Fibroblast of lung (primary cell): ENCODE measurements at regions not wholly inside any gene's neighbourhood (a gene's known extent, or its start where the extent isn't known, plus 50 kb on each side); places are given as distances from the start of the nearest gene placed in this dataset.
A peak's percentile ranks its signal among the peaks of the same experiment; 100 is the strongest.

ENCODE experiments used
- DNase-seq, 2 donors: peaks; one replicate each; pipeline versions ENCODE4 v3.0.0 to v3.0.0-alpha.2; 2010; ENCODE audit warnings: low read depth in 2 of 2
- H2AFZ ChIP-seq: 2 replicates; pipeline ENCODE4 v1.5.1; 2012; ENCODE audit warnings: low read length, control low read depth, inconsistent platforms
- H3K27ac ChIP-seq: 2 replicates; pipeline ENCODE4 v1.5.1; 2011; ENCODE audit warnings: low read length, control low read depth; ENCODE audit not compliant: insufficient read depth
- H3K27me3 ChIP-seq: 2 replicates; pipeline ENCODE4 v1.5.1; 2011; ENCODE audit warnings: mild to moderate bottlenecking, low read length; ENCODE audit not compliant: control insufficient read depth, insufficient read depth
- H3K36me3 ChIP-seq: 2 replicates; pipeline ENCODE4 v1.5.1; 2011; ENCODE audit warnings: low read length; ENCODE audit not compliant: control insufficient read depth, insufficient read depth
- H3K4me1 ChIP-seq: 2 replicates; pipeline ENCODE4 v1.5.1; 2011; ENCODE audit warnings: low read length; ENCODE audit not compliant: control insufficient read depth, insufficient read depth; ENCODE audit errors: extremely low read depth
- H3K4me2 ChIP-seq: 2 replicates; pipeline ENCODE4 v1.5.1; 2011; ENCODE audit warnings: low read length, control low read depth; ENCODE audit not compliant: insufficient read depth; ENCODE audit errors: extremely low read depth
- H3K4me3 ChIP-seq, 4 experiments: fragments of 200-600 bp in 1 of 4; sonication (generic) in 1 of 4; replicated peaks in 1 of 4; 2 replicates each; pipeline ENCODE4 v1.5.1; 2011 to 2016; ENCODE audit warnings: low read length in 4 of 4, low read depth in 3 of 4, mild to moderate bottlenecking in 3 of 4, control low read depth in 2 of 4, inconsistent platforms in 1 of 4, mixed read lengths in 1 of 4; ENCODE audit not compliant: insufficient read depth in 1 of 4; ENCODE audit errors: control extremely low read depth in 1 of 4
- H3K79me2 ChIP-seq: 2 replicates; pipeline ENCODE4 v1.5.1; 2012; ENCODE audit warnings: mild to moderate bottlenecking, low read length, inconsistent platforms; ENCODE audit not compliant: control insufficient read depth, insufficient read depth
- H3K9ac ChIP-seq: 2 replicates; pipeline ENCODE4 v1.5.1; 2011; ENCODE audit warnings: mild to moderate bottlenecking, low read length, control low read depth; ENCODE audit not compliant: insufficient read depth
- H3K9me3 ChIP-seq: 2 replicates; pipeline ENCODE4 v1.5.1; 2012; ENCODE audit warnings: low read depth, low read length; ENCODE audit not compliant: control insufficient read depth, insufficient read depth
- H4K20me1 ChIP-seq: 2 replicates; pipeline ENCODE4 v1.5.1; 2011; ENCODE audit warnings: low read length; ENCODE audit not compliant: control insufficient read depth, insufficient read depth; ENCODE audit errors: extremely low read depth
- CTCF ChIP-seq, 2 donors: IDR thresholded peaks in 1 of 2; conservative IDR thresholded peaks in 1 of 2; 1 replicate in 1 of 2; 2 replicates in 1 of 2; pipeline ENCODE4 v1.5.1; 2011 to 2012; ENCODE audit warnings: low read length in 2 of 2, control low read depth in 1 of 2, inconsistent platforms in 1 of 2, low read depth in 1 of 2, mild to moderate bottlenecking in 1 of 2
- EZH2 ChIP-seq: IDR thresholded peaks from 2 replicates; pipeline ENCODE4 v1.5.1; 2012; ENCODE audit warnings: low read length, control low read depth, mild to moderate bottlenecking; ENCODE audit errors: missing control alignments

DNA sequence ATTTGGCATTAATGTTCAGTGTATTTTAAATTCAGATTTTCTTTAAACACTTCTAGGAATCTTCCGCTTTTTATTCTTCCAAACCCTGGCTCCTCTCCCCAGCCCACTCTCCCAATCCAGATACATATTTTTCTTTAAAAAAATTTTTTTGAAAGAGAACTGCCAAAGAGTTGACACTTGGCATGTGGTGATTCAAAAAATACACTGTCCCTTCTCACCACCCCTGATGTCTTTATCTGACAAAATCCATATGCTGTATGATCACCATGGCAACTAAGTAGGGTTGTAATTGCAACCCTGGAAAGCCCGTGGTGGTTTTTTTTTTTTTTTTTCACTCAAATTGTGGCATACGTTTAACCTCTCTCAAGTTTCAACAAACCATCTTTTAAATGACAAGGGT lies 355.8 kb upstream of the SASH1 start:
- TF ChIP-seq CTCF (conservative IDR thresholded peaks at IDR 0.05 in 1 of 2, IDR thresholded peaks at IDR 0.05 in 1 of 2; ENCODE audit: low read depth in 1 of 2, low read length in 2 of 2) (no peak), EZH2 (no peak)
- H3K4me2 ChIP-seq: no peak overlapping the region
- H3K27me3 ChIP-seq: no peaks in the 10 kb centered on the region
- no peak overlapping the region for H3K4me3 ChIP-seq
- H3K27ac ChIP-seq: no peak overlapping the region
- no peaks in the 10 kb centered on the region for H4K20me1 ChIP-seq
- H3K9ac ChIP-seq: no peak overlapping the region
- H3K36me3 ChIP-seq: no peaks in the 10 kb centered on the region
- no peaks in the 10 kb centered on the region for H3K79me2 ChIP-seq
- H2AFZ ChIP-seq: no peak overlapping the region
- peak in 1 of 2 donors; percentile 31 for DNase-seq
- no peaks in the 10 kb centered on the region for H3K9me3 ChIP-seq
- H3K4me1 ChIP-seq: no peaks in the 10 kb centered on the region

DNA sequence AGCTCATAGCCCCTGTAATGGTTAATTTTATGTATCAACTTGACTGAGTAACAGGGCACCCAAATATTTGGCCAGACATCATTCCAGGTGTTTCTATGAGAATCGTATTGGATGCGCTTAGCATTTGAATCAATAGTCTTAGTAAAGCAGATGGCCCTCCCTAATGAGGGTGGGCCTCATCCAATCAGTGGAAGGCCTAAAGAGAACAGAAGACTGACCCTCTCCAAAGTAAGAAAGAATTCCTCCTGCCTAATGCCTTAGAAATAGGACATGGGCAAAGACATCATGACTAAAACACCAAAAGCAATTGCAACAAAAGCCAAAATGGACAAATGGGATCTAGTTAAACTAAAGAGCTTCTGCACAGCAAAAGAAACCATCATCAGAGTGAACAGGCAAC lies 352.5 kb upstream of the SASH1 start:
- Histone ChIP-seq H3K4me2 (no peak overlapping the region), H3K4me1 (no peaks in the 10 kb centered on the region), H3K36me3 (no peaks in the 10 kb centered on the region), H3K27me3 (no peaks in the 10 kb centered on the region), H3K9ac (no peak overlapping the region), H3K27ac (no peak overlapping the region), H3K79me2 (no peaks in the 10 kb centered on the region), H2AFZ (no peak overlapping the region), H4K20me1 (no peaks in the 10 kb centered on the region), H3K4me3 (no peak overlapping the region), H3K9me3 (no peaks in the 10 kb centered on the region)
- DNase-seq: no peak
- no peak for TF ChIP-seq EZH2
- TF ChIP-seq CTCF (conservative IDR thresholded peaks at IDR 0.05 in 1 of 2, IDR thresholded peaks at IDR 0.05 in 1 of 2; ENCODE audit: low read depth in 1 of 2, low read length in 2 of 2): no peak

GRCh38 chr6:147991961-147992360 lies 350.7 kb upstream of the SASH1 start:
- H2AFZ ChIP-seq: no peak overlapping the region
- H3K4me2 ChIP-seq: no peak overlapping the region
- H3K27ac ChIP-seq: no peak overlapping the region
- no peaks in the 10 kb centered on the region for H3K27me3 ChIP-seq
- no peak overlapping the region for H3K4me3 ChIP-seq
- no peak overlapping the region for H3K9ac ChIP-seq
- no peaks in the 10 kb centered on the region for H3K4me1 ChIP-seq
- H3K9me3 ChIP-seq: no peaks in the 10 kb centered on the region
- no peaks in the 10 kb centered on the region for H4K20me1 ChIP-seq
- no peak for TF ChIP-seq CTCF (conservative IDR thresholded peaks at IDR 0.05 in 1 of 2, IDR thresholded peaks at IDR 0.05 in 1 of 2; ENCODE audit: low read depth in 1 of 2, low read length in 2 of 2)
- TF ChIP-seq EZH2: no peak
- H3K79me2 ChIP-seq: no peaks in the 10 kb centered on the region
- DNase-seq: no peak
- no peaks in the 10 kb centered on the region for H3K36me3 ChIP-seq
